ENCODE measurements at regions not wholly inside any gene's neighbourhood (a gene's known extent, or its start where the extent isn't known, plus 50 kb on each side); places are given as distances from the start of the nearest gene placed in this dataset.

DNA sequence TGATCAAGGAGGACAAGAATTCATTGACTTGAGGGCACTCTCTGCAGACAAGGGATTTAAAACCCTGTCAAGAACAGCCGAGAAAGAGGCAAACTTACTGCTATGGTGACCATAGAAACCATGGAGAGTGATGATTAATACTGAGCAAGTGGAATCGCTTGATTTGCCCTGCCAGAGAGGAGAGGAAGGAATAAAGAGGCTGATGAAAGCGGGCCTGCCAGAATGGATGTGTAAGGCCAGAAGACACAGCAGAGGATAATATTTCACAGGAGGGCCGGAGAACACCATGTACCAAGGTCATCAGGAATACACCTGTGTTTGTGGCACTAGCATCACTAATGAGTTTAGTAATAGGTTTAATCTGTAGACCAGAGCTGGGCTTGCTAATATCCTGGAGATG, 221.8 kb upstream of the DCN start:
- peaks cover 11% of the 10 kb centered on the region for H3K9me3 Mint-ChIP-seq
- TF ChIP-seq, protein P1, sequence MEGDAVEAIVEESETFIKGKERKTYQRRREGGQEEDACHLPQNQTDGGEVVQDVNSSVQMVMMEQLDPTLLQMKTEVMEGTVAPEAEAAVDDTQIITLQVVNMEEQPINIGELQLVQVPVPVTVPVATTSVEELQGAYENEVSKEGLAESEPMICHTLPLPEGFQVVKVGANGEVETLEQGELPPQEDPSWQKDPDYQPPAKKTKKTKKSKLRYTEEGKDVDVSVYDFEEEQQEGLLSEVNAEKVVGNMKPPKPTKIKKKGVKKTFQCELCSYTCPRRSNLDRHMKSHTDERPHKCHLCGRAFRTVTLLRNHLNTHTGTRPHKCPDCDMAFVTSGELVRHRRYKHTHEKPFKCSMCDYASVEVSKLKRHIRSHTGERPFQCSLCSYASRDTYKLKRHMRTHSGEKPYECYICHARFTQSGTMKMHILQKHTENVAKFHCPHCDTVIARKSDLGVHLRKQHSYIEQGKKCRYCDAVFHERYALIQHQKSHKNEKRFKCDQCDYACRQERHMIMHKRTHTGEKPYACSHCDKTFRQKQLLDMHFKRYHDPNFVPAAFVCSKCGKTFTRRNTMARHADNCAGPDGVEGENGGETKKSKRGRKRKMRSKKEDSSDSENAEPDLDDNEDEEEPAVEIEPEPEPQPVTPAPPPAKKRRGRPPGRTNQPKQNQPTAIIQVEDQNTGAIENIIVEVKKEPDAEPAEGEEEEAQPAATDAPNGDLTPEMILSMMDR (IDR thresholded peaks at IDR 0.05; ENCODE audit: unreplicated experiment) = no peak
- peaks cover 11% of the 10 kb centered on the region for H3K4me1 Mint-ChIP-seq
- H3K27ac Mint-ChIP-seq = no peak overlapping the region
- no peak for DNase-seq (ENCODE audit: low spot score in 2 of 2, unreplicated experiment in 2 of 2)
- no peaks in the 10 kb centered on the region for H3K27me3 Mint-ChIP-seq (ENCODE audit: low read depth)
- no peak overlapping the region for H3K4me3 Mint-ChIP-seq
- H3K36me3 Mint-ChIP-seq = no peaks in the 10 kb centered on the region

DNA sequence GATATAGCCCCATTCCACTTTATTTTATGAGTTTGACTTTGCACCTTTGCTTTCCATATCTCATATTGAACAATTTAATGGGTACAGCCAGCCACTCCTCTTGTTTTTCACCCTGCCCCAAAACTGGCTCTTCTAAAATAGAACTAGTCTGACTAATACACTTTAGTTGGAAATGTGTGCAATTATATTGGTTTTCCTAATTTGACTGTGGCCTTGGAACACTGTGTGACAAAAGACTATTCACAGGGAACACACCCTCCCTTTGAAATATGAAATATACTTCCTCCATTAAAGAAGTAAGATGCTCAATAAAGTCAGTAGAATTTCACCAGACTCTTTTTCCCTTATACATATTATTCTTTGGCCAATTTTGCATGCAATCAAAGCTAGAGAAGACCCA, 218.6 kb upstream of the DCN start:
- DNase-seq (ENCODE audit: low spot score in 2 of 2, unreplicated experiment in 2 of 2) = no peak
- Mint-ChIP-seq H3K4me1 (peaks cover 24% of the 10 kb centered on the region), H3K36me3 (no peaks in the 10 kb centered on the region), H3K27me3 (ENCODE audit: low read depth) (no peaks in the 10 kb centered on the region), H3K27ac (no peak overlapping the region), H3K9me3 (peaks cover 9% of the 10 kb centered on the region), H3K4me3 (no peak overlapping the region)
- TF ChIP-seq, protein P1 (IDR thresholded peaks at IDR 0.05; ENCODE audit: unreplicated experiment) = no peak

DNA sequence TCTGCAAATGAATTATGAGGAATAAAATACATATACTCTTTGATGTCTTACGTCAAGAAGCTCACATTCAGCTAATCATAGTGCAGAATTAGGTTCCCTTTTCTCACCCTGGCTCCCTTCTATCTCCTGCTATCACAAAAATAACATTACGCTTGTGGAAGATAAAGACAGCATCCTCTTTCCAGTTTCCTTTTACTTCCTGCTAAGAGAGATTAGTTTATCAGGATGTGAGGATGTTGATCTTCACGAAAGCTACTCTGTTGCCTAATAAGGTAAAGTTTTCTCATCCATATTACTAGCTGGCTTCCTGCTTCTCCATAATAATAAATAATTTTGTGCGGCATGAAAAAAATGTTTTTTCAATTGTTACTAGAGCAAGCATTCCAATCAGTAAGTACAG, 217.7 kb upstream of the DCN start:
- H3K4me1 Mint-ChIP-seq = peaks cover 24% of the 10 kb centered on the region
- peak overlapping the region; percentile 72 for H3K27ac Mint-ChIP-seq
- H3K9me3 Mint-ChIP-seq = peaks cover 5% of the 10 kb centered on the region
- H3K36me3 Mint-ChIP-seq = no peaks in the 10 kb centered on the region
- H3K27me3 Mint-ChIP-seq (ENCODE audit: low read depth) = no peaks in the 10 kb centered on the region
- TF ChIP-seq, protein P1 (IDR thresholded peaks at IDR 0.05; ENCODE audit: unreplicated experiment) = no peak
- DNase-seq (ENCODE audit: low spot score in 2 of 2, unreplicated experiment in 2 of 2) = no peak
- no peak overlapping the region for H3K4me3 Mint-ChIP-seq

DNA sequence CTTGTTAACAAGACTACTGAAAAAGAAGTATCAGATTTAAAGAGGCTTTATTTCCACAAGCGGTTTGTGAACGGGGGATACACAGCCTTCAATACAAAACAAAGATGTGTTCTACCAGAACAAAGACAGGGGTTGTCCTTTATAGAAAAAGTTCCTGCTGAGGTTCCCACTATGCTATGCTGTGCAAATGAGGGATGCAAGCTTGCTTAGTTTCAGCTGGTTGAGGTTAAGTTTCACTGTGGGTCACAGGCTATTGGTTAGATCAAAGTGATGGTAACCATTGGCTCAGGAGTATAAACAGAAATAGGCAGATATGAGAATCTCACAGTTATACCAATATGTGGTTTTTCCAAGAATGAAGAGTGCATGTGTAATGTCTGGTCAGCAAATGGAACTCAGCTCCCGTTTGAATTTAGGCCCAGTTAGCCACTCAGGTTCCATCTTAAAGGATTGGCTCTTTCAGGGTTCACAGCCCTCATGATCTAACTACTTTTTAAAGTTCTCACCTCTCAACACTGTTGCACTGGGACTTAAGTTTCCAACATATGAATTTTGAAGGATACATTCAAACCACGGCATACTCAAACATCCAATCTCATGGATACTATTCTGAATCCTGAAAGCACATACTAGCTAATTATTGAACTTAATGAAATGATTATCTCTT, 215.4 kb upstream of the DCN start:
- Mint-ChIP-seq H3K4me3 (no peak overlapping the region), H3K27me3 (ENCODE audit: low read depth) (no peaks in the 10 kb centered on the region), H3K36me3 (no peaks in the 10 kb centered on the region), H3K27ac (no peak overlapping the region), H3K9me3 (peaks cover 13% of the 10 kb centered on the region), H3K4me1 (peaks cover 24% of the 10 kb centered on the region)
- no peak for DNase-seq (ENCODE audit: low spot score in 2 of 2, unreplicated experiment in 2 of 2)
- TF ChIP-seq, protein P1 (IDR thresholded peaks at IDR 0.05; ENCODE audit: unreplicated experiment) = no peak

DNA sequence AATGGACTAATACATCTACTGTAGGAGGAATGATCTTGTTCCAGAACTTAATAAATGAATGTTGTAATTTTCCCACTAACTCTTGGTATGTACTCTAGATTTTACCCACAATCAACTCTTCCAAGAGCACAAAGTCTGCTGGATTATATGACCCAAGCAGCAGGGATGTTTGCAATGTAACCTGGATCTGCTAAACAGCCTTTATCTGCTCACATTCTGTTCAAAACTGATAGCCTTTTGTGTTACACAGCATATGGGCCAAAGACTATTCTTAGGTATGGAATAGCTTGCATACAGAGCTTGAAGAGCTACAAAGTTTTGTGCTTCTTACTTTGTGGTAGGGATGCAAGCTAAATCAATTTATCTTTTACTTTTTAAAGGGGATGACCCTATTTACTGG, 213.7 kb upstream of the DCN start:
- no peaks in the 10 kb centered on the region for H3K27me3 Mint-ChIP-seq (ENCODE audit: low read depth)
- H3K27ac Mint-ChIP-seq = no peak overlapping the region
- H3K9me3 Mint-ChIP-seq = peaks cover 29% of the 10 kb centered on the region
- TF ChIP-seq, protein P1 (IDR thresholded peaks at IDR 0.05; ENCODE audit: unreplicated experiment) = no peak
- H3K4me3 Mint-ChIP-seq = no peak overlapping the region
- peaks cover 3% of the 10 kb centered on the region for H3K36me3 Mint-ChIP-seq
- H3K4me1 Mint-ChIP-seq = peaks cover 24% of the 10 kb centered on the region
- DNase-seq (ENCODE audit: low spot score in 2 of 2, unreplicated experiment in 2 of 2) = no peak

Measured in mesothelial cell of epicardium (in vitro differentiated cells).